LHCN-M2 (cell line): ENCODE measurements at regions not wholly inside any gene's neighbourhood (a gene's known extent, or its start where the extent isn't known, plus 50 kb on each side); places are given as distances from the start of the nearest gene placed in this dataset.
"Not testable (repeated sequence)": the region's sequence is repeated elsewhere in the genome, so short reads cannot be mapped to it uniquely, and the experiment has no call there.

Experiments
- DNase-seq: peaks from one replicate; pipeline ENCODE4 v3.0.0-alpha.2; 2012; ENCODE audit warnings: low read depth

- peak; percentile 61 for DNase-seq
Measured at GRCh38 chr1:120465900-120466299, 51.1 kb downstream of the NBPF8 start.

- not testable (repeated sequence) for DNase-seq
Measured at GRCh38 chr1:120477663-120478062, 62.8 kb downstream of the NBPF8 start.

- DNase-seq = not testable (repeated sequence)
Measured at GRCh38 chr1:120478400-120478799, 63.6 kb downstream of the NBPF8 start.

- not testable (repeated sequence) for DNase-seq
Measured at GRCh38 chr1:120487542-120487941, 72.7 kb downstream of the NBPF8 start.

- DNase-seq = not testable (repeated sequence)
Measured at GRCh38 chr1:120489217-120489616, 74.4 kb downstream of the NBPF8 start.

GRCh38 chr1:120497145-120497544 lies 82.3 kb downstream of the NBPF8 start:
- not testable (repeated sequence) for DNase-seq

- DNase-seq = not testable (repeated sequence)
Measured at GRCh38 chr1:120503284-120503683, 88.4 kb downstream of the NBPF8 start.

- not testable (repeated sequence) for DNase-seq
Measured at GRCh38 chr1:120506352-120506751, 91.5 kb downstream of the NBPF8 start.

- not testable (repeated sequence) for DNase-seq
Measured at GRCh38 chr1:120508351-120508750, 93.5 kb downstream of the NBPF8 start.

- DNase-seq = not testable (repeated sequence)
Measured at GRCh38 chr1:120509258-120509657, 94.4 kb downstream of the NBPF8 start.

GRCh38 chr1:120513099-120513498 lies 98.3 kb downstream of the NBPF8 start:
- not testable (repeated sequence) for DNase-seq

- not testable (repeated sequence) for DNase-seq
Measured at GRCh38 chr1:120513531-120513930, 98.7 kb downstream of the NBPF8 start.

- DNase-seq = not testable (repeated sequence)
Measured at GRCh38 chr1:120519196-120519595, 104.4 kb downstream of the NBPF8 start.

- DNase-seq = not testable (repeated sequence)
Measured at GRCh38 chr1:120524416-120524815, 109.6 kb downstream of the NBPF8 start.

GRCh38 chr1:120525386-120525785 lies 110.6 kb downstream of the NBPF8 start:
- DNase-seq = not testable (repeated sequence)

- DNase-seq = not testable (repeated sequence)
Measured at GRCh38 chr1:120529475-120530089, 114.7 kb downstream of the NBPF8 start.

- not testable (repeated sequence) for DNase-seq
Measured at GRCh38 chr1:120531455-120531854, 116.6 kb downstream of the NBPF8 start.

GRCh38 chr1:120534361-120535047 lies 119.7 kb downstream of the NBPF8 start:
- peak; percentile 22 for DNase-seq

GRCh38 chr1:120535052-120535451 lies 120.2 kb downstream of the NBPF8 start:
- peak; percentile 59 for DNase-seq

- DNase-seq = not testable (repeated sequence)
Measured at GRCh38 chr1:120541394-120541793, 126.6 kb downstream of the NBPF8 start.

GRCh38 chr1:120542365-120542764 lies 127.5 kb downstream of the NBPF8 start:
- not testable (repeated sequence) for DNase-seq

- DNase-seq = not testable (repeated sequence)
Measured at GRCh38 chr1:120542940-120543339, 128.1 kb downstream of the NBPF8 start.

- DNase-seq = not testable (repeated sequence)
Measured at GRCh38 chr1:120544434-120544833, 129.6 kb downstream of the NBPF8 start.
